WTC11 (cell line): ENCODE measurements at regions not wholly inside any gene's neighbourhood (a gene's known extent, or its start where the extent isn't known, plus 50 kb on each side); places are given as distances from the start of the nearest gene placed in this dataset.

Experiments used
- ATAC-seq: fragments of 200-7000 bp; cut with Tn5 transposase; 2 replicates; pipeline ENCODE4 v1.10.0; 2021; ENCODE audit warnings: mild to moderate bottlenecking, moderate library complexity
- CTCF ChIA-PET: fragments of 300-600 bp; sonication (Branson Sonifier 250); formaldehyde crosslinking; loops from one replicate; lab custom pipeline; 2021; ENCODE audit warnings: antibody characterized with exemption; lab: Charles Lee
- POLR2A ChIA-PET: fragments of 350-600 bp; sonication (Branson Sonifier 250); formaldehyde crosslinking; loops from one replicate; lab custom pipeline; 2021; ENCODE audit warnings: antibody characterized with exemption; lab: Charles Lee
- DNase-seq: peaks from one replicate; pipeline ENCODE4 v3.0.0; 2021; ENCODE audit warnings: low spot score
- H3K27ac Mint-ChIP-seq: 2 replicates; pipeline ENCODE4 v1.8.0; 2021; ENCODE audit warnings: mixed read lengths
- H3K27me3 Mint-ChIP-seq: 2 replicates; pipeline ENCODE4 v1.8.0; 2021; ENCODE audit warnings: low read depth, mild to moderate bottlenecking, moderate library complexity, mixed read lengths
- H3K36me3 Mint-ChIP-seq: 2 replicates; pipeline ENCODE4 v1.8.0; 2021; ENCODE audit warnings: mixed read lengths
- H3K4me1 Mint-ChIP-seq: 2 replicates; pipeline ENCODE4 v1.8.0; 2022; ENCODE audit warnings: mixed read lengths
- H3K4me3 Mint-ChIP-seq: 2 replicates; pipeline ENCODE4 v1.8.0; 2021; ENCODE audit warnings: mild to moderate bottlenecking, moderate library complexity, mixed read lengths
- H3K9me3 Mint-ChIP-seq: 2 replicates; pipeline ENCODE4 v1.8.0; 2021; ENCODE audit warnings: mixed read lengths
- AFF4 ChIP-seq: sonication (generic); formaldehyde crosslinking; IDR thresholded peaks from 2 replicates; pipeline ENCODE4 v1.8.1; 2023; ENCODE audit warnings: mild to moderate bottlenecking, missing genetic modification reagents, borderline replicate concordance
- ATF1 ChIP-seq: sonication (generic); formaldehyde crosslinking; IDR thresholded peaks from 2 replicates; pipeline ENCODE4 v1.8.1; 2023; ENCODE audit warnings: mild to moderate bottlenecking, moderate library complexity, missing genetic modification reagents
- ATF2 ChIP-seq: sonication (generic); formaldehyde crosslinking; IDR thresholded peaks from 2 replicates; pipeline ENCODE4 v1.8.1; 2022; ENCODE audit warnings: low read depth, missing genetic modification reagents, borderline replicate concordance
- CBFB ChIP-seq: sonication (generic); formaldehyde crosslinking; IDR thresholded peaks from 2 replicates; pipeline ENCODE4 v1.8.1; 2022; ENCODE audit warnings: mild to moderate bottlenecking, low read depth, missing genetic modification reagents
- E2F5 ChIP-seq: sonication (generic); formaldehyde crosslinking; IDR thresholded peaks from 2 replicates; pipeline ENCODE4 v1.8.1; 2022; ENCODE audit warnings: mild to moderate bottlenecking, moderate library complexity, missing genetic modification reagents
- ERG ChIP-seq: fragments of 250-450 bp; sonication (Bioruptor Pico); IDR thresholded peaks from 2 replicates; pipeline ENCODE4 v1.8.0; 2021; ENCODE audit warnings: mild to moderate bottlenecking
- ETV6 ChIP-seq: sonication (generic); formaldehyde crosslinking; IDR thresholded peaks from 2 replicates; pipeline ENCODE4 v1.8.1; 2022; ENCODE audit warnings: mild to moderate bottlenecking, missing genetic modification reagents
- FOXK1 ChIP-seq: sonication (generic); formaldehyde crosslinking; IDR thresholded peaks from 2 replicates; pipeline ENCODE4 v1.8.0; 2022; ENCODE audit warnings: mild to moderate bottlenecking, moderate library complexity, missing genetic modification reagents
- IRF1 ChIP-seq: sonication (generic); formaldehyde crosslinking; IDR thresholded peaks from 2 replicates; pipeline ENCODE4 v1.8.0; 2023; ENCODE audit warnings: missing genetic modification reagents
- IRF2 ChIP-seq: sonication (generic); formaldehyde crosslinking; IDR thresholded peaks from 2 replicates; pipeline ENCODE4 v1.8.0; 2022; ENCODE audit warnings: low read depth, missing genetic modification reagents, borderline replicate concordance
- JUN ChIP-seq: sonication (generic); formaldehyde crosslinking; IDR thresholded peaks from 2 replicates; pipeline ENCODE4 v1.8.0; 2023; ENCODE audit warnings: mild to moderate bottlenecking, missing genetic modification reagents
- RELA ChIP-seq: sonication (generic); formaldehyde crosslinking; IDR thresholded peaks from 2 replicates; pipeline ENCODE4 v1.8.1; 2022; ENCODE audit warnings: missing genetic modification reagents, mild to moderate bottlenecking, borderline replicate concordance
- ZMAT4 ChIP-seq: fragments of 250-450 bp; sonication (Bioruptor Pico); IDR thresholded peaks from 2 replicates; pipeline ENCODE4 v1.9.0; 2021; ENCODE audit warnings: mild to moderate bottlenecking
- ZNF121 ChIP-seq: sonication (generic); formaldehyde crosslinking; IDR thresholded peaks from 2 replicates; pipeline ENCODE4 v1.8.0; 2023; ENCODE audit warnings: missing genetic modification reagents
- ZNF416 ChIP-seq: fragments of 250-450 bp; sonication (Bioruptor Pico); IDR thresholded peaks from 2 replicates; pipeline ENCODE4 v1.9.0; 2021; ENCODE audit warnings: mild to moderate bottlenecking, inconsistent platforms
- ZNF423 ChIP-seq: fragments of 250-450 bp; sonication (Bioruptor Pico); IDR thresholded peaks from 2 replicates; pipeline ENCODE4 v2.1.2; 2022; ENCODE audit warnings: mild to moderate bottlenecking, moderate library complexity
- ZNF512 ChIP-seq: sonication (generic); formaldehyde crosslinking; IDR thresholded peaks from 2 replicates; pipeline ENCODE4 v1.8.1; 2022; ENCODE audit warnings: missing genetic modification reagents, borderline replicate concordance

- no peak for TF ChIP-seq E2F5 (CRISPR knock-in tag)
- no peak for TF ChIP-seq CBFB (CRISPR knock-in tag)
- TF ChIP-seq ETV6 (CRISPR knock-in tag), result no peak
- TF ChIP-seq FOXK1, result no peak
- no peak for TF ChIP-seq IRF1
- TF ChIP-seq RELA, result no peak
- TF ChIP-seq JUN (CRISPR knock-in tag), result no peak
- TF ChIP-seq ERG, result no peak
- no peak for TF ChIP-seq ZMAT4 (CRISPR knock-in tag)
- no peak for TF ChIP-seq AFF4 (CRISPR knock-in tag)
- ATAC-seq, result no peak
- Mint-ChIP-seq H3K4me3 (no peak overlapping the region), H3K27ac (no peak overlapping the region), H3K36me3 (no peaks in the 10 kb centered on the region), H3K9me3 (no peaks in the 10 kb centered on the region), H3K27me3 (peaks cover 21% of the 10 kb centered on the region), H3K4me1 (peaks cover 39% of the 10 kb centered on the region)
- CTCF ChIA-PET, result no interaction called here
- DNase-seq, result no peak
- POLR2A ChIA-PET, result no interaction called here
Observed at GRCh38 chr9:108056805-108057386, 567.3 kb upstream of the KLF4 start.

- no peak for TF ChIP-seq ZNF512 (CRISPR knock-in tag)
- no peak for TF ChIP-seq ATF1 (CRISPR knock-in tag)
- TF ChIP-seq ZNF423 (CRISPR knock-in tag), result no peak
- no peak for TF ChIP-seq ZNF416 (CRISPR knock-in tag)
- TF ChIP-seq ATF2 (CRISPR knock-in tag), result no peak
- TF ChIP-seq ZNF121, result no peak
- TF ChIP-seq IRF2, result no peak
Observed at GRCh38 chr9:108056084-108056804, 566.7 kb upstream of the KLF4 start.

More at GRCh38 chr9:108056084-108056804, 566.7 kb upstream of the KLF4 start:
- ATAC-seq, result no peak
- peaks cover 42% of the 10 kb centered on the region for H3K4me1 Mint-ChIP-seq
- CTCF ChIA-PET, result no interaction called here
- H3K36me3 Mint-ChIP-seq, result no peaks in the 10 kb centered on the region
- H3K27ac Mint-ChIP-seq, result no peak overlapping the region
- no peaks in the 10 kb centered on the region for H3K9me3 Mint-ChIP-seq
- POLR2A ChIA-PET, result no interaction called here
- no peak overlapping the region for H3K4me3 Mint-ChIP-seq
- peaks cover 21% of the 10 kb centered on the region for H3K27me3 Mint-ChIP-seq
- DNase-seq, result no peak
